Body of pancreas (tissue), 4 donors: ENCODE measurements at regions not wholly inside any gene's neighbourhood (a gene's known extent, or its start where the extent isn't known, plus 50 kb on each side); places are given as distances from the start of the nearest gene placed in this dataset.

Experiments used
- ATAC-seq: fragments of 150-250 bp; one replicate; pipeline ENCODE4 v1.9.1; 2016
- DNase-seq, 4 donors: peaks; one replicate each; pipeline ENCODE4 v3.0.0-alpha.2; 2019
- H3K27ac ChIP-seq, 4 donors: fragments of 200-600 bp; sonication (generic); 1 replicate in 3 of 4; 2 replicates in 1 of 4; pipeline versions ENCODE4 v1.5.1 to v1.6.1; 2016 to 2019; ENCODE audit warnings: mild to moderate bottlenecking in 1 of 4, mixed read lengths in 1 of 4, moderate library complexity in 1 of 4
- H3K27me3 ChIP-seq, 2 donors: fragments of 200-600 bp; sonication (generic); one replicate each; pipeline ENCODE4 v1.6.0; 2016; ENCODE audit warnings: mild to moderate bottlenecking in 1 of 2
- H3K36me3 ChIP-seq, 2 donors: fragments of 200-600 bp; sonication (generic); replicated peaks in 1 of 2; 2 replicates each; pipeline ENCODE4 v1.5.1; 2016; ENCODE audit warnings: low read depth in 2 of 2; ENCODE audit not compliant: insufficient read depth in 1 of 2
- H3K4me1 ChIP-seq: fragments of 200-600 bp; sonication (generic); one replicate; pipeline ENCODE4 v1.6.0; 2016
- H3K4me3 ChIP-seq, 2 donors: fragments of 200-600 bp; sonication (generic); 1 replicate in 1 of 2; 2 replicates in 1 of 2; pipeline ENCODE4 v1.5.1; 2016 to 2019
- H3K9me3 ChIP-seq, 3 donors: fragments of 200-600 bp; sonication (generic); 1 replicate in 2 of 3; 2 replicates in 1 of 3; pipeline ENCODE4 v1.5.1; 2016
- CTCF ChIP-seq, 7 experiments: fragments of 450-650 bp in 4 of 7; fragments of 200-600 bp in 3 of 7; sonication (generic) in 3 of 7; IDR thresholded peaks; one replicate each; pipeline ENCODE4 v1.5.1; 2016 to 2019; ENCODE audit warnings: antibody characterized with exemption in 7 of 7
- POLR2A ChIP-seq, 3 donors: fragments of 450-650 bp; IDR thresholded peaks; one replicate each; pipeline ENCODE4 v1.6.1; 2016; ENCODE audit warnings: antibody characterized with exemption in 3 of 3, mild to moderate bottlenecking in 2 of 3
- WGBS, 2 donors: methylation state at CpG; one replicate each; pipeline ENCODE4 v1.1.5; 2017; 5-methylcytosine and 5-hydroxymethylcytosine counted together
- intact Hi-C: fragments of 100-400 bp; cut with DNase I; formaldehyde crosslinking; loops from one replicate; pipeline ENCODE4 v1.15.1; 2023

GRCh38 chr14:44812672-44813071, 149.1 kb downstream of the KLHL28 start:
- H3K27ac ChIP-seq: no peak overlapping the region
- TF ChIP-seq POLR2A (IDR thresholded peaks at IDR 0.05) (no peak), CTCF (IDR thresholded peaks at IDR 0.05) (no peak)
- no peaks in the 10 kb centered on the region for H3K27me3 ChIP-seq
- intact Hi-C loops: no loop called here
- H3K9me3 ChIP-seq: no peaks in the 10 kb centered on the region
- ATAC-seq (no peak), DNase-seq (no peak)
- 85 to 87% methylated on average over 10 of the region's 10 CpGs for WGBS, 2 donors
- H3K4me1 ChIP-seq: no peaks in the 10 kb centered on the region
- no peak overlapping the region for H3K4me3 ChIP-seq
- H3K36me3 ChIP-seq: no peaks in the 10 kb centered on the region

GRCh38 chr14:44804391-44804790, 157.4 kb downstream of the KLHL28 start:
- DNase-seq: no peak
- Histone ChIP-seq H3K36me3 (no peaks in the 10 kb centered on the region), H3K27me3 (no peaks in the 10 kb centered on the region), H3K27ac (no peak overlapping the region), H3K4me1 (no peaks in the 10 kb centered on the region), H3K9me3 (no peaks in the 10 kb centered on the region), H3K4me3 (no peak overlapping the region)
- no peak for TF ChIP-seq CTCF (IDR thresholded peaks at IDR 0.05)
- no peak for TF ChIP-seq POLR2A (IDR thresholded peaks at IDR 0.05)
- no peak for ATAC-seq
- intact Hi-C loops: no loop called here

- no peaks in the 10 kb centered on the region for H3K27me3 ChIP-seq
- no peak overlapping the region for H3K27ac ChIP-seq
- H3K36me3 ChIP-seq: no peaks in the 10 kb centered on the region
- no peak for TF ChIP-seq POLR2A (IDR thresholded peaks at IDR 0.05)
- peak; percentile 57 to 83 (median 71) for TF ChIP-seq CTCF (IDR thresholded peaks at IDR 0.05)
- H3K9me3 ChIP-seq: no peaks in the 10 kb centered on the region
- intact Hi-C loops: no loop called here
- WGBS, 2 donors: 29 to 47% methylated on average over 1 of the region's 1 CpG
- no peaks in the 10 kb centered on the region for H3K4me1 ChIP-seq
- H3K4me3 ChIP-seq: no peak overlapping the region
- DNase-seq: no peak
- ATAC-seq: peak; percentile 81
Measured at GRCh38 chr14:44803239-44803905, 158.4 kb downstream of the KLHL28 start.

DNA sequence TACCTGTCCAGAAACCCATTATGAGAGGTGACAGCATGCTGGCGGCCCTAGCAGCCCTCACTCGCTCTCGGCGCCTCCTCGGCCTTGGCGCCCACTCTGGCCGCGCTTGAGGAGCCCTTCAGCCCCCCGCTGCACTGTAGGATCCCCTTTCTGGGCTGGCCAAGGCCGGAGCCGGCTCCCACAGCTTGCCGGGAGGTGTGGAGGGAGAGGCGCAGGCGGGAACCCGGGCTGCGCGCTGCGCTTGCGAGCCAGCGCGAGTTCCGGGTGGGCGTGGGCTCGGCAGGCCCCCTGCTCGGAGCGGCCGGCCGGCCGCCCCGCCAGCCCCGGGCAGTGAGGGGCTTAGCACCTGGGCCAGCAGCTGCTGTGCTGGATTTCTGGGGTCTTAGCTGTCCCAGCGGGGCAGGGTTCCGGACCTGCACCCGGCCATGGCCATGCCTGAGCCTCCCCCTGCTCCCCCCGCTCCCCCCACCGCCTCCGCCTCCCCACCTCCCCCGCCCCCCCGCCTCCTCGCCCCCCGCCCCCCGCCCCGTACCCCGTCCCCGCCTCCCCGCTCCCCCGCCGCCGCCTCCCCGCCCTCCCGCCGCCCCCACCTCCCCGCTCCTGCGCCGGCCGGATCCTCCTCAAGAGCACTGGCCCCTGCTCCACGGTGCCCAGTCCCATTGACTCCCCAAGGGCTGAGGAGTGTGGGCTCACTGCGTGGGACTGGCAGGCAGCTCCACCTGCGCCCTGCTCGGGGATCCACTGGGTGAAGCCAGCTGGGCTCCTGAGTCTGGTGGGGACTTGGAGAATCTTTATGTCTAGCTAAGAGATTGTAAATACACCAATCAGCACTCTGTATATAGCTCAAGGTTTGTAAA, 163.1 kb downstream of the KLHL28 start:
- Histone ChIP-seq H3K27me3 (no peaks in the 10 kb centered on the region), H3K36me3 (no peaks in the 10 kb centered on the region), H3K4me3 (no peak overlapping the region), H3K9me3 (no peaks in the 10 kb centered on the region), H3K27ac (no peak overlapping the region), H3K4me1 (peaks cover 5% of the 10 kb centered on the region)
- ATAC-seq (no peak), DNase-seq (peak in 1 of 4 donors; percentile 8)
- intact Hi-C loops: no loop called here
- WGBS, 2 donors: 81 to 82% methylated on average over 28 to 37 of the region's 60 CpGs
- no peak for TF ChIP-seq POLR2A (IDR thresholded peaks at IDR 0.05)
- TF ChIP-seq CTCF (IDR thresholded peaks at IDR 0.05): no peak
